ENCODE measurements at regions not wholly inside any gene's neighbourhood (a gene's known extent, or its start where the extent isn't known, plus 50 kb on each side); places are given as distances from the start of the nearest gene placed in this dataset.

DNA sequence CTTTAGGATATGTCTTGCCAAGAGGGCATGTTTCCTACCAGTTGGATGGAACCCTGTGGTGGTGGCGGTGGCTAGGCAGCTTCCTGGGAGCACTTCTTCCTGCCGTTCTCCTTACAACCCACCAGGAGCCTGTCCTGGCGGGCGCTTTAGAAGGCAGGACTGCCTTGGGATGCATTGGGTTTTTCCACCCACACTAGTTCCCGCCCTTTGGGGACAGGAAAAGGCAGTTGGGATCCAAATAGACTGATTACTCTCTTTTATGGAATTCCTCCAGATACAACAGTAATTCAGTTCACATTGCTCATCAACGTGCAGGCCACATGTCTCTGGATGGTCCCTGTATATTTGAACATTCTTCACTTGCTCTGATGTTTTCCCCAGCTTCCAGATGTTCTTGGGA, 305.7 kb upstream of the SSTR1 start:
- DNase-seq (peak; percentile 2 to 50), ATAC-seq (peak; percentile 58 to 83)
- peak in 1 of 2 donors; percentile 11 for TF ChIP-seq POLR2A (IDR thresholded peaks at IDR 0.05)
- TF ChIP-seq, protein P1, sequence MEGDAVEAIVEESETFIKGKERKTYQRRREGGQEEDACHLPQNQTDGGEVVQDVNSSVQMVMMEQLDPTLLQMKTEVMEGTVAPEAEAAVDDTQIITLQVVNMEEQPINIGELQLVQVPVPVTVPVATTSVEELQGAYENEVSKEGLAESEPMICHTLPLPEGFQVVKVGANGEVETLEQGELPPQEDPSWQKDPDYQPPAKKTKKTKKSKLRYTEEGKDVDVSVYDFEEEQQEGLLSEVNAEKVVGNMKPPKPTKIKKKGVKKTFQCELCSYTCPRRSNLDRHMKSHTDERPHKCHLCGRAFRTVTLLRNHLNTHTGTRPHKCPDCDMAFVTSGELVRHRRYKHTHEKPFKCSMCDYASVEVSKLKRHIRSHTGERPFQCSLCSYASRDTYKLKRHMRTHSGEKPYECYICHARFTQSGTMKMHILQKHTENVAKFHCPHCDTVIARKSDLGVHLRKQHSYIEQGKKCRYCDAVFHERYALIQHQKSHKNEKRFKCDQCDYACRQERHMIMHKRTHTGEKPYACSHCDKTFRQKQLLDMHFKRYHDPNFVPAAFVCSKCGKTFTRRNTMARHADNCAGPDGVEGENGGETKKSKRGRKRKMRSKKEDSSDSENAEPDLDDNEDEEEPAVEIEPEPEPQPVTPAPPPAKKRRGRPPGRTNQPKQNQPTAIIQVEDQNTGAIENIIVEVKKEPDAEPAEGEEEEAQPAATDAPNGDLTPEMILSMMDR (IDR thresholded peaks at IDR 0.05 in 4 of 5, conservative IDR thresholded peaks at IDR 0.05 in 1 of 5), result no peak
- in situ Hi-C loops (cut with MboI; ENCODE audit: low sequenced_read_pairs in 4 of 4), result loop anchor here in 3 of 4 donors (10.0 to 25.0 kb wide), 2 partner anchors 960 to 963 kb away; no protein-coding TSS in a partner anchor
- H3K27ac ChIP-seq, result peak overlapping the region in 3 of 4 donors; percentile 15 to 37 (median 20)
- no peaks in the 10 kb centered on the region for H3K36me3 ChIP-seq
- no peaks in the 10 kb centered on the region for H3K9me3 ChIP-seq
- intact Hi-C loops (cut with DNase I; ENCODE audit: low total_unique reads), result no loop called here
- no peak overlapping the region for H3K4me3 ChIP-seq
- no peaks in the 10 kb centered on the region for H3K4me1 ChIP-seq
- H3K27me3 ChIP-seq, result peaks cover 0 to 3% (median 0%) of the 10 kb centered on the region in 3 donors

DNA sequence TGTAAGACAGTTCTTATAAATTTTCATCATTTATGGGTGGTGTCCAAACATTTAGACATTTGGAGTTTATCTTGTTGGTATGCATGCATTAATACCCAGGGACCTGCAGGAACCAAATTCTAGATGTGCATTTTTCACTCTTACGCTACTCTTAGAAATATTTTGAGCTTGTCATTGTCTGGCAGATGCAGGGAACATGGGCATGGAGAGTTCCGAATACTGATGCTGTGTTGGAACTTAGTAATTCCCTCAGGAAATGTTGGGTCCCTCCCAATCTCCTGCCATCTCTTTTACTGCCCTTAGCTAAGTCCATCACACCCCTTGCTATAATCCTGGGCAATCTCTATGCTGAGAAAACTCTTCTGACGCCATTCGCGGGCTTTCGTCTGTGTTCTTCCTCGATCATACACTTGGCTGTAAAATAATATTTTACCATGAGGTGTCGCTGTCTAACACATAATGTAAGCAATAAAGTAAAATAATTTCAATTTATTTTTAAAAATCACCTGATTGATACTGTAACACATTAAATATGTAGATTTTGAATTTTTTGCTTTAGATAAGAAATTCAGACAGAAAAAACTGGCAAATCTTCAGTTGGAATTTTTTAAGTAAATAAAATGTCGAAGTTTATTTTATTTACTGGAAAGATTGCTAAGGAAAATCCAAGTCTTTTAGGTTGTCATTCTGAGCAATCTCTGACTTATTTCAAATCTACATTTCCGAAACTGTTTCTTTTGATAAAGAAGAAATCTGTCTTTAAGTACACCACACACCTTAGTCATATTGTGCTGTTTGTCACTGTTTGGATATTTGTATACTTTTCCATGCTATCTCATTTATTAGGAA, 304.1 kb upstream of the SSTR1 start:
- Histone ChIP-seq H3K9me3 (no peaks in the 10 kb centered on the region), H3K4me1 (no peaks in the 10 kb centered on the region), H3K27ac (no peak overlapping the region), H3K27me3 (peaks cover 0 to 3% (median 0%) of the 10 kb centered on the region in 3 donors), H3K4me3 (no peak overlapping the region), H3K36me3 (no peaks in the 10 kb centered on the region)
- TF ChIP-seq POLR2A (IDR thresholded peaks at IDR 0.05), result no peak
- TF ChIP-seq, protein P1 (IDR thresholded peaks at IDR 0.05 in 4 of 5, conservative IDR thresholded peaks at IDR 0.05 in 1 of 5), result peak in 4 of 5 experiments; percentile 29 to 46 (median 40)
- no peak for ATAC-seq
- in situ Hi-C loops (cut with MboI; ENCODE audit: low sequenced_read_pairs in 4 of 4), result loop anchor here in 3 of 4 donors (10.0 to 25.0 kb wide), 2 partner anchors 959 to 961 kb away; no protein-coding TSS in a partner anchor
- intact Hi-C loops (cut with DNase I; ENCODE audit: low total_unique reads), result loop anchor here (2.0 kb wide), 1 partner anchor 965 kb away; no protein-coding TSS in a partner anchor
- no peak for DNase-seq

DNA sequence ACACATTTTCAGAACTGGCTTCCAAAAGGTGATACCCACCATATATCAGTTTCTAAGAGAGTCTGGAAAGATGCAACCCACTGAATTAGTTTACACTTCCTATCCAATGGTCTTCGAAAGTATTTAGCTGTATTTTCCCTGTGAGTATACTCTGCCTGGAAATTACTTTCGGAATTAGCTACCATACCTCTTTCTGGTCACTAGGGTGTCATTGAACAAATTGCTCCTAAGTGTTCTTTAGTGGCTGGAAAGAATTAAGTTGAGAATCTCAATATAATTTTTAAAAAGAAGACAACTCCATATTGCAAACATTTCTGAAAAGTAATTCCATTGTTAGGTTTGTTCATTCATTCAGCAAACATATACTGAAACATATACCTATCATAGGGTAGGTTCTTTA, 283.1 kb upstream of the SSTR1 start:
- in situ Hi-C loops (cut with MboI; ENCODE audit: low sequenced_read_pairs in 4 of 4), result loop anchor here in 1 of 4 donors (25.0 kb wide), 1 partner anchor 938 kb away; no protein-coding TSS in a partner anchor
- Histone ChIP-seq H3K27ac (no peak overlapping the region), H3K36me3 (no peaks in the 10 kb centered on the region)

DNA sequence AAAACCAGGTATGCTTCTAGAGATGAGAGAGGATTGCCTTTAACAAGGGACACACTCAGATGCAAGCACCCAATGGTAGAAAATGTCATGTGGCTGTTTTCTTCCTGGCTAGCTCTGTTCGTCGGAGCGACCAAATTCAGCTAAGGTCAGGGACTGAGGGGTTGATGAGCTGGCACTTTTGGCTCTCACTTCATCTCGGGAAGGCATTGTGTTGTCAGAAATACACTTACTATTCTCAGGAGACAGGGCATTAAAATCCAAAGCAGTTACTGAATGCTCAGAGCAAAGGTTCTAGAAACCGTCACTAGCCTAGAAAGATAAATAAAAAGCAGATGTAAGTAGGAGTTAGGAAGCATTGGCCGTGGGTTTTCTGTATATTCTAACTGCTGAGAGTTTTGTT, 275.7 kb upstream of the SSTR1 start:
- no peak for DNase-seq
- H3K4me3 ChIP-seq, result no peak overlapping the region
- in situ Hi-C loops (cut with MboI; ENCODE audit: low sequenced_read_pairs in 4 of 4), result no loop called here
- no peaks in the 10 kb centered on the region for H3K27me3 ChIP-seq
- H3K4me1 ChIP-seq, result no peaks in the 10 kb centered on the region
- H3K27ac ChIP-seq, result no peak overlapping the region
- no peak for ATAC-seq
- intact Hi-C loops (cut with DNase I; ENCODE audit: low total_unique reads), result no loop called here
- H3K36me3 ChIP-seq, result no peaks in the 10 kb centered on the region
- H3K9me3 ChIP-seq, result no peaks in the 10 kb centered on the region
- TF ChIP-seq POLR2A (IDR thresholded peaks at IDR 0.05), result no peak
- TF ChIP-seq, protein P1 (IDR thresholded peaks at IDR 0.05 in 4 of 5, conservative IDR thresholded peaks at IDR 0.05 in 1 of 5), result no peak

More for the DNA sequence above, 283.1 kb upstream of the SSTR1 start:
- Histone ChIP-seq H3K4me3 (no peak overlapping the region), H3K27me3 (no peaks in the 10 kb centered on the region), H3K4me1 (no peaks in the 10 kb centered on the region), H3K9me3 (no peaks in the 10 kb centered on the region)
- TF ChIP-seq POLR2A (IDR thresholded peaks at IDR 0.05), result no peak
- TF ChIP-seq, protein P1 (IDR thresholded peaks at IDR 0.05 in 4 of 5, conservative IDR thresholded peaks at IDR 0.05 in 1 of 5), result no peak
- ATAC-seq (no peak), DNase-seq (no peak)
- intact Hi-C loops (cut with DNase I; ENCODE audit: low total_unique reads), result no loop called here
